ENCODE measurements at regions not wholly inside any gene's neighbourhood (a gene's known extent, or its start where the extent isn't known, plus 50 kb on each side); places are given as distances from the start of the nearest gene placed in this dataset.

DNA sequence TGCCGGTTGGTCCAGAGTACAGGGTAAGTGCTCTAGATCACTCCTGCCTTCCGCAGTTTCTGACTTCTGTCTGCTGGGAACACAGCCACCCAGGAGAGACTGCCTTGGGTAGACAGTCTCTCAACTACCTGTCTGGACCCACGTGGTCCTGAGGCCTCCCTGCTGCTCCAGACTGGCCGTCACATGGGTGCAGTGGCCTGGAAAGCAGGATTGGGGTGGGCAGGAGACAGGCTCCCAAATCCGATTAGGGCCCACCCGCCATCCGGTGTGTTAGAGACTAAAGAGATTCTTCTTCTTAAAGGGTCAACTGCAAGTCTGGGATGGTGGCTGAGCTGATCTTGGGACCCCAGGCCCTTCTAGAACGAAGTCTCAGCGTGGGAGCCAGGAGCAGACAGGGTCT is 105.5 kb downstream of the EBNA1BP2 start:
- H4K20me1 ChIP-seq (ENCODE audit: insufficient read depth, low read length): no peaks in the 10 kb centered on the region
- peaks cover 4 to 6% of the 10 kb centered on the region in 2 donors for H3K4me1 ChIP-seq (ENCODE audit: control insufficient read depth in 1 of 2, insufficient read depth in 2 of 2, low read length in 2 of 2)
- Mint-ChIP-seq H3K36me3 (peaks cover 0 to 7% of the 10 kb centered on the region in 2 donors), H3K27ac (no peak overlapping the region), H3K9me3 (peaks cover 0 to 6% (median 0%) of the 10 kb centered on the region in 7 donors), H3K4me1 (peaks cover 22% of the 10 kb centered on the region), H3K4me3 (peak overlapping the region in 1 of 2 donors; percentile 23), H3K27me3 (ENCODE audit: low read depth in 3 of 3) (peaks cover 25 to 30% (median 25%) of the 10 kb centered on the region in 3 donors)
- no peak overlapping the region for H2AFZ ChIP-seq (ENCODE audit: insufficient read depth, low read depth, low read length, poor library complexity, severe bottlenecking)
- TF ChIP-seq CTCF (IDR thresholded peaks at IDR 0.05): no peak
- no peaks in the 10 kb centered on the region for H3K9me3 ChIP-seq (replicated peaks in 1 of 2; ENCODE audit: control insufficient read depth in 1 of 2, insufficient read depth in 1 of 2, low read length in 2 of 2)
- H3K27me3 ChIP-seq (ENCODE audit: control insufficient read depth in 2 of 2, insufficient read depth in 2 of 2, low read length in 2 of 2): peaks cover 3 to 20% of the 10 kb centered on the region in 2 donors
- intact Hi-C loops (cut with micrococcal nuclease): no loop called here
- H3K36me3 ChIP-seq (replicated peaks in 1 of 2; ENCODE audit: control insufficient read depth in 1 of 2, insufficient read depth in 2 of 2, low read length in 2 of 2): no peaks in the 10 kb centered on the region
- no peak overlapping the region for H3K27ac ChIP-seq (ENCODE audit: low read depth in 1 of 2, low read length in 2 of 2)
- no peak overlapping the region for H3K4me2 ChIP-seq (replicated peaks; ENCODE audit: extremely low read depth, low read length, poor library complexity, severe bottlenecking)
- H3K9ac ChIP-seq (ENCODE audit: insufficient read depth, low read length, poor library complexity, severe bottlenecking): no peak overlapping the region
- H3K79me2 ChIP-seq (ENCODE audit: insufficient read depth, low read length): no peaks in the 10 kb centered on the region
- H3K4me3 ChIP-seq (replicated peaks in 1 of 3; ENCODE audit: low read depth in 2 of 3, low read length in 3 of 3): no peak overlapping the region
- no peak for DNase-seq
- 100% methylated on average over 7 of the region's 9 CpGs for WGBS (ENCODE audit: insufficient coverage)

- 100% methylated on average over 2 of the region's 13 CpGs for WGBS (ENCODE audit: insufficient coverage)
- no peak overlapping the region for H2AFZ ChIP-seq (ENCODE audit: insufficient read depth, low read depth, low read length, poor library complexity, severe bottlenecking)
- H3K27ac ChIP-seq (ENCODE audit: low read depth in 1 of 2, low read length in 2 of 2): no peak overlapping the region
- Mint-ChIP-seq H3K9me3 (peaks cover 0 to 6% (median 0%) of the 10 kb centered on the region in 7 donors), H3K27me3 (ENCODE audit: low read depth in 3 of 3) (peaks cover 25 to 27% (median 25%) of the 10 kb centered on the region in 3 donors), H3K27ac (no peak overlapping the region), H3K4me3 (no peak overlapping the region), H3K4me1 (peaks cover 16% of the 10 kb centered on the region), H3K36me3 (peaks cover 0 to 7% of the 10 kb centered on the region in 2 donors)
- H3K4me3 ChIP-seq (replicated peaks in 1 of 3; ENCODE audit: low read depth in 2 of 3, low read length in 3 of 3): no peak overlapping the region
- H3K9ac ChIP-seq (ENCODE audit: insufficient read depth, low read length, poor library complexity, severe bottlenecking): no peak overlapping the region
- intact Hi-C loops (cut with micrococcal nuclease): no loop called here
- no peaks in the 10 kb centered on the region for H3K36me3 ChIP-seq (replicated peaks in 1 of 2; ENCODE audit: control insufficient read depth in 1 of 2, insufficient read depth in 2 of 2, low read length in 2 of 2)
- no peaks in the 10 kb centered on the region for H3K79me2 ChIP-seq (ENCODE audit: insufficient read depth, low read length)
- peaks cover 3 to 20% of the 10 kb centered on the region in 2 donors for H3K27me3 ChIP-seq (ENCODE audit: control insufficient read depth in 2 of 2, insufficient read depth in 2 of 2, low read length in 2 of 2)
- peaks cover 4 to 6% of the 10 kb centered on the region in 2 donors for H3K4me1 ChIP-seq (ENCODE audit: control insufficient read depth in 1 of 2, insufficient read depth in 2 of 2, low read length in 2 of 2)
- no peaks in the 10 kb centered on the region for H3K9me3 ChIP-seq (replicated peaks in 1 of 2; ENCODE audit: control insufficient read depth in 1 of 2, insufficient read depth in 1 of 2, low read length in 2 of 2)
- H3K4me2 ChIP-seq (replicated peaks; ENCODE audit: extremely low read depth, low read length, poor library complexity, severe bottlenecking): no peak overlapping the region
- TF ChIP-seq CTCF (IDR thresholded peaks at IDR 0.05): no peak
- no peak for DNase-seq
- no peaks in the 10 kb centered on the region for H4K20me1 ChIP-seq (ENCODE audit: insufficient read depth, low read length)
Observed at GRCh38 chr1:43065616-43066399, 106.3 kb downstream of the EBNA1BP2 start.

All from CD14-positive monocyte (primary cell).